ENCODE measurements at regions not wholly inside any gene's neighbourhood (a gene's known extent, or its start where the extent isn't known, plus 50 kb on each side); places are given as distances from the start of the nearest gene placed in this dataset.

DNA sequence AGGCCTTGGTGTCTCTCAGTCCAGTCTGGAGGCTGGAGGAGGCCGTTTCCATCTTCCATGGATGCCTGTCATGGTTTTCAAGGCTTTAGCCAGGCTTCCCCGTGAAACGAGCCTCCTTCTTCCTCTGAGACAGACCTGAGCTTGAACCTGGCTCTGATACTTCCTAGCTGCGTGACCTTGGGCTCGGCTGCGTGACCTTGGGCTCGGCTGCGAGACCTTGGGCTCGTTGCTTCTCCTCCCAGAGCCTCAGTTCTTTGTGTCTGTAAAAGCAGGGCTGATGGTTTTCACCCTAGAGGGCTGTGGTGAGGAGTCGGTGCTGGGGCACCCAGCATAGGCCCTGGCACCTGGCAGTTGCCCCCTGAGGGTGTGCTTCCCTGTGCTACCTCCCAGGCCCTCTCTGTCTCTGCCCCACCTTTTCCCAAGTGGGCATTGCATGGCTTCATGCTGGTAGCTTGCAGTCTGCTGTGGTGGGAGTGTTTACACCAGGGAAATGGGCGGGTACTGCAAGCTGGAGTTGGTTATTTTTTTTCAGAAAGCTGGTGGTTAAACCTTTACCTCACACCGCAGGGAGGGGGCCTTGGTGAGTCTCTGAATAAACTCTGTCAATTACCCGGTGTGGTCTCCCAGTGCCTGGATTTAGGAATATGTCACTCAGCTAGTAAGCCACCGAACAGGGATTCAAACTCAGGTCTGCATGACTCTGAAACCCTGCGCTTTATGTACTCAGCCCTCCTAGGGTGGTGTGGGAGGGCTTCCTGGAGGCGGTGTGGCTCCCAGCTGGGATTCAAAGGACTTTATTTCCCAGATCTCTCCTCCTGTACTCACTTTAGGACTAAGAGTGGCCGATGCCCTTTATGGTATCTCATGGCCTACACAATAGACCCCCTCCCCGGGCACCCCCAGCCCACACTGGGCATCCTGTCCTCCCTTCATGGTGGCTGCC is 129.0 kb upstream of the CIBAR2 start:
- TF ChIP-seq, protein P1, sequence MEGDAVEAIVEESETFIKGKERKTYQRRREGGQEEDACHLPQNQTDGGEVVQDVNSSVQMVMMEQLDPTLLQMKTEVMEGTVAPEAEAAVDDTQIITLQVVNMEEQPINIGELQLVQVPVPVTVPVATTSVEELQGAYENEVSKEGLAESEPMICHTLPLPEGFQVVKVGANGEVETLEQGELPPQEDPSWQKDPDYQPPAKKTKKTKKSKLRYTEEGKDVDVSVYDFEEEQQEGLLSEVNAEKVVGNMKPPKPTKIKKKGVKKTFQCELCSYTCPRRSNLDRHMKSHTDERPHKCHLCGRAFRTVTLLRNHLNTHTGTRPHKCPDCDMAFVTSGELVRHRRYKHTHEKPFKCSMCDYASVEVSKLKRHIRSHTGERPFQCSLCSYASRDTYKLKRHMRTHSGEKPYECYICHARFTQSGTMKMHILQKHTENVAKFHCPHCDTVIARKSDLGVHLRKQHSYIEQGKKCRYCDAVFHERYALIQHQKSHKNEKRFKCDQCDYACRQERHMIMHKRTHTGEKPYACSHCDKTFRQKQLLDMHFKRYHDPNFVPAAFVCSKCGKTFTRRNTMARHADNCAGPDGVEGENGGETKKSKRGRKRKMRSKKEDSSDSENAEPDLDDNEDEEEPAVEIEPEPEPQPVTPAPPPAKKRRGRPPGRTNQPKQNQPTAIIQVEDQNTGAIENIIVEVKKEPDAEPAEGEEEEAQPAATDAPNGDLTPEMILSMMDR (IDR thresholded peaks at IDR 0.05; ENCODE audit: poor library complexity, severe bottlenecking), result no peak
- TF ChIP-seq POLR2AphosphoS5 (IDR thresholded peaks at IDR 0.05) (no peak), EZH2 (IDR thresholded peaks at IDR 0.05; ENCODE audit: borderline replicate concordance, insufficient read depth, low read length, poor library complexity, severe bottlenecking) (no peak), TAF1 (IDR thresholded peaks at IDR 0.05; ENCODE audit: low read depth) (no peak), SMC3 (conservative IDR thresholded peaks at IDR 0.05; ENCODE audit: poor library complexity) (no peak)
- TF ChIP-seq, protein P2, sequence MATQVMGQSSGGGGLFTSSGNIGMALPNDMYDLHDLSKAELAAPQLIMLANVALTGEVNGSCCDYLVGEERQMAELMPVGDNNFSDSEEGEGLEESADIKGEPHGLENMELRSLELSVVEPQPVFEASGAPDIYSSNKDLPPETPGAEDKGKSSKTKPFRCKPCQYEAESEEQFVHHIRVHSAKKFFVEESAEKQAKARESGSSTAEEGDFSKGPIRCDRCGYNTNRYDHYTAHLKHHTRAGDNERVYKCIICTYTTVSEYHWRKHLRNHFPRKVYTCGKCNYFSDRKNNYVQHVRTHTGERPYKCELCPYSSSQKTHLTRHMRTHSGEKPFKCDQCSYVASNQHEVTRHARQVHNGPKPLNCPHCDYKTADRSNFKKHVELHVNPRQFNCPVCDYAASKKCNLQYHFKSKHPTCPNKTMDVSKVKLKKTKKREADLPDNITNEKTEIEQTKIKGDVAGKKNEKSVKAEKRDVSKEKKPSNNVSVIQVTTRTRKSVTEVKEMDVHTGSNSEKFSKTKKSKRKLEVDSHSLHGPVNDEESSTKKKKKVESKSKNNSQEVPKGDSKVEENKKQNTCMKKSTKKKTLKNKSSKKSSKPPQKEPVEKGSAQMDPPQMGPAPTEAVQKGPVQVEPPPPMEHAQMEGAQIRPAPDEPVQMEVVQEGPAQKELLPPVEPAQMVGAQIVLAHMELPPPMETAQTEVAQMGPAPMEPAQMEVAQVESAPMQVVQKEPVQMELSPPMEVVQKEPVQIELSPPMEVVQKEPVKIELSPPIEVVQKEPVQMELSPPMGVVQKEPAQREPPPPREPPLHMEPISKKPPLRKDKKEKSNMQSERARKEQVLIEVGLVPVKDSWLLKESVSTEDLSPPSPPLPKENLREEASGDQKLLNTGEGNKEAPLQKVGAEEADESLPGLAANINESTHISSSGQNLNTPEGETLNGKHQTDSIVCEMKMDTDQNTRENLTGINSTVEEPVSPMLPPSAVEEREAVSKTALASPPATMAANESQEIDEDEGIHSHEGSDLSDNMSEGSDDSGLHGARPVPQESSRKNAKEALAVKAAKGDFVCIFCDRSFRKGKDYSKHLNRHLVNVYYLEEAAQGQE (IDR thresholded peaks at IDR 0.05; ENCODE audit: borderline replicate concordance), result no peak
